ENCODE measurements at regions not wholly inside any gene's neighbourhood (a gene's known extent, or its start where the extent isn't known, plus 50 kb on each side); places are given as distances from the start of the nearest gene placed in this dataset.

DNA sequence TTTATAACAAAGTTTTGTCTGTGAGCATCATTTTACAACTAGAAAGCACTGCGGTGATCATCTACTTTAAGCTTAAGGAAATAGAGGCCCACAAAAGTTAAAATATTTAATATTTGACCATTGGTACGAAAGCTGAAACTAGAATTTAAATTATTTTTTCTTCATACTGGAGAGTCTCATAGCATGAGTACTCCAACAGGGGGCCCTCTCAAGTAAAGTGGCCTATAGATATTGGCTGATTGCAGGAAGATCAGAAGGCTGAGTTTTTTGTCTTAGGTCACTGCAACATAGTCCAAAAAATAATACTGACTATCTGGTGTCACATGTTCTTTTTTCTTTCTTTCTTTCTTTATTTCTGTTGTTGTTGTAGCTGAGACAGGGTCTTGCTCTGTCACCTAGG, 75.3 kb upstream of the ZDHHC17 start:
- TF ChIP-seq, protein P1, sequence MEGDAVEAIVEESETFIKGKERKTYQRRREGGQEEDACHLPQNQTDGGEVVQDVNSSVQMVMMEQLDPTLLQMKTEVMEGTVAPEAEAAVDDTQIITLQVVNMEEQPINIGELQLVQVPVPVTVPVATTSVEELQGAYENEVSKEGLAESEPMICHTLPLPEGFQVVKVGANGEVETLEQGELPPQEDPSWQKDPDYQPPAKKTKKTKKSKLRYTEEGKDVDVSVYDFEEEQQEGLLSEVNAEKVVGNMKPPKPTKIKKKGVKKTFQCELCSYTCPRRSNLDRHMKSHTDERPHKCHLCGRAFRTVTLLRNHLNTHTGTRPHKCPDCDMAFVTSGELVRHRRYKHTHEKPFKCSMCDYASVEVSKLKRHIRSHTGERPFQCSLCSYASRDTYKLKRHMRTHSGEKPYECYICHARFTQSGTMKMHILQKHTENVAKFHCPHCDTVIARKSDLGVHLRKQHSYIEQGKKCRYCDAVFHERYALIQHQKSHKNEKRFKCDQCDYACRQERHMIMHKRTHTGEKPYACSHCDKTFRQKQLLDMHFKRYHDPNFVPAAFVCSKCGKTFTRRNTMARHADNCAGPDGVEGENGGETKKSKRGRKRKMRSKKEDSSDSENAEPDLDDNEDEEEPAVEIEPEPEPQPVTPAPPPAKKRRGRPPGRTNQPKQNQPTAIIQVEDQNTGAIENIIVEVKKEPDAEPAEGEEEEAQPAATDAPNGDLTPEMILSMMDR (IDR thresholded peaks at IDR 0.05) = peak in 2 of 7 experiments; percentile 5
- no peak for TF ChIP-seq POLR2A (IDR thresholded peaks at IDR 0.05)

All from body of pancreas (tissue), 4 donors.